RCC 7860 (cell line): ENCODE measurements at regions not wholly inside any gene's neighbourhood (a gene's known extent, or its start where the extent isn't known, plus 50 kb on each side); places are given as distances from the start of the nearest gene placed in this dataset.
"Not testable (repeated sequence)": the region's sequence is repeated elsewhere in the genome, so short reads cannot be mapped to it uniquely, and the experiment has no call there.

Experiments used
- DNase-seq: peaks from one replicate; pipeline ENCODE4 v3.0.0-alpha.2; 2015; ENCODE audit warnings: low spot score
- FAIRE-seq: peaks from 2 replicates; lab custom pipeline; 2012; peaks lifted over from hg19 to GRCh38; lab: Jason Lieb, UNC

- FAIRE-seq (no peak), DNase-seq (no peak)
Measured at GRCh38 chr2:67614454-67614853, 217.3 kb downstream of the ETAA1 start.

DNA sequence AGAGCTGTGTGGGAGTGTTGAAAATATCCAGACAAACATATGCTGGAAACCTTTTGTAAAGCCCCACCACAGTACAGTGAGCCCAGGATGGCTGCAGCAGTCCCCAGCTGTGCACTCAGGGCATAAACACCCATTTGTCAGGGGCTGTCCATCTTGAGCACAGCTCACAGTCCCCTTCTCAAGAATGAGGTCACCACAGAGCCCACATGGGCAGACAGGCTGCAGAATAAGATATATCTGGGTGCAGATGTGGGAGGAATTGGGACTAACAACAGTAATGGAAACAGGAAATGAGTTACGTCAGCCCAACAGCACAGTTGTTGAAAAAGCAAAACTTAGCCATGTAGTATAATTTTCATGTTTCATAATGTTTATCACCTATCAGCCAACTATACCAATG is 219.6 kb downstream of the ETAA1 start:
- no peak for DNase-seq
- no peak for FAIRE-seq

DNA sequence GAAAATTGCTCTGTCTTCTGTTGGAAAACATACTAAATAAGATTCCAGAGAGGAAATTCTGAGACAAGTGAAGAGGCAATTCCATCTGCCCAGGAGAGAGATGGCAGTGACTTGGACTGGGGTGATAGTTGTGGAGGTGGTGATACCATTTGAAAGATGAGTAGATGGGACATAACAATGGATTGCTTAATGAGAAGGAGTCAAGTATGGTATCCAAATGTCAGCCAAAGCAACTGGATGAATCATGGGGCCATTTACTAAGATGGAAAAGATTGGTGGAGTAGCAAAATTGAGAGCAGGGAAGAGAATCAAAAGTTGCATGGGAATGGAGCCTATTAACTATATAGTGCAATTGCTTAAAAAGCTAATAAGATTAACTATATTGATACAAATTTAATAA is 222.1 kb downstream of the ETAA1 start:
- DNase-seq (no peak), FAIRE-seq (no peak)

GRCh38 chr2:67623741-67624140 is 226.6 kb downstream of the ETAA1 start:
- not testable (repeated sequence) for DNase-seq, FAIRE-seq

DNA sequence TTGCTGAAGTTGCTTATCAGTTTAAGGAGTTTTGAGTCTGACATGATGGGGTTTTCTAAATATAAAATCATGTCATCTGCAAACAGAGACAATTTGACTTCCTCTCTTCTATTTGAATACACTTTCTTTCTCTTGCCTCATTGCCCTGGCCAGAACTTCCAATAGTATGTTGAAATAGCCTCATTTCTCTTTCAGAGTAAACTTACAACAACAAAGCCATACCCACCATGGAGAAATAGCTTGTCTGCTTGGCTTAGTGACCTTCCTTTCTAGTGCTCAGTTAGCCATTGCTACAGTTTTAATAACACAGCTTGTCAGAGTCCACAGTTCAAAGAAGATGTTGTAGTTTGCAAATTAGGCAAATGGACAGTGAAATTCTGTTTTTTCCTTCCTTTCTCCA is 228.0 kb downstream of the ETAA1 start:
- DNase-seq, result no peak
- FAIRE-seq, result no peak

GRCh38 chr2:67625690-67626475 is 228.8 kb downstream of the ETAA1 start:
- DNase-seq (peak; percentile 23), FAIRE-seq (no peak)

- DNase-seq, result no peak
Measured at GRCh38 chr2:67626656-67627055, 229.5 kb downstream of the ETAA1 start.

DNA sequence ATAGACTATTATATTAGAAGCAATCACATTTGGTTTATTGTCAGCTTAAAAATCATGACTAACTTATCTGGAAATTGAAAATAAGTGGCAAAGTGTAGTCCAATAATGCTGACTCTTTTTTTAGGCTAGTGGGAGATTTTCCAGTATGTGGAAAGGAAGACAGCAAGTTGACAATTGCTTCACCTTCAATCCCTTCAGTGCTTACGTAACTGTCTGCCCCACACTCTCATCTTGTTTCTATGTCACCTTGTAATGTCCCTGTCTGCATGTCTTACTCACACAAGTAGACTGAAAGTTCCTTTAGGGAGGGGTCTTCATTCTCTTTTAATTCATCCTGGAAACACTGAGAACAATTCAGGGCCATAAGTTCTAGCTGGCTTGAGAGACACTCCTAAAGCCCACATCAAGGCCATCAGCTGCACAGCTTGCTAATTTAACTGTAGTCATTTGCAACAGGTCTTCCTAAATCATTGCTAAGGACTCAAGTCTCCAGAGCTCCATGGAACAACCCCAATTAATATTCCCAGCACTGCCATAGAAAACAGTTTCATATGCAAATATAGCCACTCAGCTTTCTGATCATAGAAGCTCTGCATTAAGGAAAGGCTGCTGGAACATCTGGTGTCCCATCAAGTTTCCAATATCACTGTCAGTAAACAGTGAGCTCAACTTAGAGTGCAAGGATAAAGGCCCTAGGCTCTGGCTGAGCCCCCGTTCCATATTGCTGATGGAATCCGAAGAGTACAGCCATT is 230.5 kb downstream of the ETAA1 start:
- FAIRE-seq (no peak), DNase-seq (no peak)

More at GRCh38 chr2:67626656-67627055, 229.5 kb downstream of the ETAA1 start:
- FAIRE-seq, result no peak

DNA sequence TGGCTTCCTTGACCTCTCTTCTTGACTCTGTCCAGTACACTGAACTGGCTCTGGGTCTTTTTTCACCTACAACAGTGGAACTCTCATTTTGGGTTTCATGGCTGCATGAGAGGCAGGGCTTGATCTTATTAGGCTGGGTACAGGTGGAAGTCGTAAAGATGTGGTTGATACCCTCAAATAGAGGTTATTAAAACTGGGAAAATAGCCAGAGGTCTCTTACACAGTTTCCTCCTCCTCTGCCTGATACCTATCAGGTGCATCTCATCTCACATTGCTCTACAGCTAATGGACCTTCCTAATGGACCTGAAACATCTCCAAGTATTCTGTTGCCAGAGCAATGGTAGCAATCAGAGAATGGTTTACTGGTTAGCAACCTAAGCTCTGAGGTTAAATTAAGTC is 231.8 kb downstream of the ETAA1 start:
- FAIRE-seq (no peak), DNase-seq (no peak)

DNA sequence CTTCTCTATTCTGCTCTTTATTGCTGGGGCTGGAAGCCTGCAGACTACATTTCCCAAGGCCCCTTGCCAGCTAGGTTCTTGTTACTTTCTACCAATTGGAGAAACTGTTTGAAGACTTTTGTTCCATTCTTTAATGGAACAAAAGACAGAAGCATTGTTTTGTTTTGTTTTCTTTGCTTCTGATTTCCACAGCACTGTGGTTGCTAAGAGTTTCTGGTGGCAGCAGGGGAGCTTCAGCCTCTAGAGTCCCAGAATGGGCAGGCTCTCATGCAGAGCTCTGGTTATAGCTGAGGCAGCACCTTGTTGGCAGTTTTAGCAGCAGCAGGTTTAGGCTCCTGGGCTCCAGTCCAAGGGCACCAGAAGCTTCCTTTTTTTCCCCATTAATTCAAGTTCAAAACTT is 234.3 kb downstream of the ETAA1 start:
- no peak for DNase-seq
- FAIRE-seq, result no peak

- FAIRE-seq (no peak), DNase-seq (no peak)
Measured at GRCh38 chr2:67633212-67633856, 236.2 kb downstream of the ETAA1 start.

- no peak for FAIRE-seq
Measured at GRCh38 chr2:67638146-67638545, 241.0 kb downstream of the ETAA1 start.

GRCh38 chr2:67641312-67642045 is 244.3 kb downstream of the ETAA1 start:
- FAIRE-seq (no peak), DNase-seq (no peak)

More at GRCh38 chr2:67638146-67638545, 241.0 kb downstream of the ETAA1 start:
- DNase-seq, result no peak

DNA sequence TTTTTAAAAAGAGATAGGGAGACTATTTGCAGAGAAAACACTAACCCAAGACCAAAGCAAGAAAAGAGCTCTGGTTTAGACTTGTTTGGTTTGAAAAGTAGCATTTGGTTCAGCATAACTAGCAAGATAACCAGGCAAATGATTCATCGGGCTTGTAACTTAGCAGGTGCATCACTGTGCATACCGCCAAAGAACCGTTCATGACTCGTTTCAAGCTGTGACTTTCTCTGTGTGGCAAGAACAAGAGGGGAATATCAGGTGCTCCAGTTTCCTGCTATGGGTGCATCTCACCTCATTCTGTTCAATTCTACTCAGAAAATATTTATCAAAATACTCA is 244.9 kb downstream of the ETAA1 start:
- FAIRE-seq (no peak), DNase-seq (no peak)

DNA sequence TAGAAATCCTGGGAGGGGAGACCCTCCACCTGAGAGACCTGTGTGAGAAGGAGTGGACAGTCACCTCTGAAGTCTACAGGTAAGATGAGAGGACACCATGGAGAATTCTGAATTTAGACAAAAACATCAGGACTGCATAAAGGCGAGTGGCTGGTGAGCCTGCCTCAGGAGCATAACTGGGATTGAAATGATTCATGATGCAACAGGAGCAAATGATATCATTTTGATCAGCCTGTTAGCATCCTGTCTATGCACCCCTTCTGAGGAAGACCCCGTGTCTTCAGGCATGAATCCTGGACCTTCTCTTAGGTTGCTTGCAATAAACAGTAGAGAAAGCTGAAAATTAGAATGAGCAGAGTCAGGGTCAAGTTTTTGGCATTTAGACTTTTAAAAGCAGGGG is 245.8 kb downstream of the ETAA1 start:
- FAIRE-seq (no peak), DNase-seq (no peak)

GRCh38 chr2:67645280-67646138 is 248.4 kb downstream of the ETAA1 start:
- DNase-seq (no peak), FAIRE-seq (no peak)

DNA sequence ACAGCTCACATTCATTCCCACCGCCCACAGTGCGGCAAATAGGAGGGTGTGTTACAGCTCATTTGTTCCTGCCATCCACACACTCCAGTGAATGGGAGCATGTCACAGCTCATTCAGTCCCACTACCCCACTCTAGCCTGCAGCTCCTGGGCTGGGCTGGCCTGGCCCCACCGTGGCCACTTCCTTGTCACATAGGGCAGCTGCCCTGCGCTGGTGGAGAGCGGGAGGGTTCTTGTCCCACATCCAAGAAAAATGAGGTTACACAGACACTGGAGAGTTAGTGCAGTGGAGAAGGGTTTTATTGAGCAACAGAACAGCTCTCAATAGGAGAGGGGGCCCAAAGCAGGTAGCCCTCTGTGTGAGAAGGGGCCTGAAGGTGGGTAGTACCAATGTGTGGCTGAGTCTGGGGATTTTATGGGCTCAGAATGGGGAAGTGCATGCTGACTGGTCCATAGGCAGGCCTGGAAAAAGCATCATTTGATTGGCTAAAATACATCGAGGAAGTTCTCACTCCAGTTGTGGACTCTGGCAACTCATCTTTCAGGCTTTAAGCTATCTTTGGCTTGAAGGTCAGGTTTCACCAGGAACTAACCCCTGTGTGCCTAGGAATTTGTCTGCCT is 249.7 kb downstream of the ETAA1 start:
- no peak for DNase-seq
- no peak for FAIRE-seq

DNA sequence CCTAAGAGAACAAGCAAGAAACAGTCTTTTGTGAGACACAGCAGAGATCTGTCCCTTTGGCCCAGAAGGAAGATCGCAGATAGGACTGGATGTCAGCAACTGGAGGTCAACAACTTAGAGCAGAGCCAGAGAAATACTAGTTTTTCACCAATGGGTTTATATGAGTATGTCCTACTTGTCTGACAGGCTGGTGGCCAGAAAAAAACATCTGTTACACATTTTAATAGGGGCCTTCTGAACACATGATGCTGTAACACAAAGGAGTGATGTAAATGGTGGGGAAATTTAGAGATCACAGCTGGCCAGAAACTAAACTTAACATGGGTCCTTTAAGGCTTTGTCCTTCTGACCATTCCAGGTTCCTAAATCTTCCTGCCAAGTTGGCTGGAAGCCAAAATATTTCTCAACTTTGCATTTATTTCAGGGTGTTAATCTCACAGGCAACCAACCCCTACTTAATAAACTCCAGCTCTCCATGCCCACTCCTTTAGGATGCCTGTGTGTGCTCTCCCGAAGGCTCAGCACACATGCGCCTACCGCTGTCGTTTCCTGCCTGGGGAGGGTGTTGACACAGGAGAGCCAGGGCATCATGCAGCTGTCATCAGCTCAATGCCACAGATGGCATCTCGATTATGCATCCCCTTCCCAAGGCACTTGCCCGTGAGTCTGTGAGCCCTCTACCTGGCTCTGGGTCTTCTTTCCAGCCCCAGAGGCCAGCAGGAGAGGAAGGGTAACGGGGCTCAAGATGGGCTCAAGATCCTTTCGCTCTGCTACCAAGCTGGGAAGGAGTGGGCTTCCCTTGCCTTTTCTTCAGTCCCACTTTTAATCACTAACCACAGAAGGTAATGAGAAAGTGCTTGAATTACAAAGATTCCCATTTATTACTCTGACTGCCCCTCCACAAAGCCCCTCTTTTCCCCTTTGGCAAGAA is 252.5 kb downstream of the ETAA1 start:
- no peak for FAIRE-seq
- no peak for DNase-seq
